HG03457 (cell line): ENCODE measurements at regions not wholly inside any gene's neighbourhood (a gene's known extent, or its start where the extent isn't known, plus 50 kb on each side); places are given as distances from the start of the nearest gene placed in this dataset.

Experiments
- ATAC-seq: cut with Tn5 transposase; IDR thresholded peaks from one replicate; pipeline ENCODE4 v1.9.1; 2021; ENCODE audit warnings: moderate number of reproducible peaks; ENCODE audit not compliant: unreplicated experiment

DNA sequence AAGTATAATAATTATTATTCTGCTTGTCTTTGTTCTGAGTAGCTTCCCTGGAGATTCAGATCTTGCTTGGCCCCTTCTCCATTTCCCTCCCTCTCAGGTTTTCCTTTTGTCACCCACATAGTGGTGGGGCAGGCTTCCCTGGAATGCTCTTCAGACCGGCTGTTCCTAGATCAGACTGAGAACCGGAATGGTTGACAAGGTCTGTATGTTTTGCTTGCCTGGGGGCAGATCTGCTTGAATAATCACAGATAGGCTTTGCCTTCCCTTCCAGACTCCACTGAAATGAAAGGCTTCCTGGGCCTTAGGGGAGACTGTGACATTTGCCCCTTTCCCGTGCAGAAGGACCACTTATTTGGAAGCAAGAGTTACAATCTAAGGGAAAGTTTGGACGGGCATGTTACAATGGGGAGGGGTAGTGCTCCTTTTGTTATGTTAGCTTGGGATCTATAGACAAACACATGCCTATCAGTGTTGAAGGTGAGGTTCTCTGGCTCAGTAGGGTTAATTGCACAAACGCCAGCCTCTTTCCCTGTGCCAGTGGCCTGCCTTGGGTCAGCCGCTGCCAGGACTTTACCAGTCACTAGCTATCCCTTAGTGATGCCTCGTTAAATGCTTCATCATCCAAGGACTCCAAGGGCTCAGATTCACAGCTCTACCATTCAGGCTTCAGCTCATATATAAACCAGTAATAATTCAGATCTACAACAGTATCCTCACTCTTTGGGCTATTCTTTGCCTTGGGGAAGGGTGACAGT is 178.6 kb downstream of the SNAPC1 start:
- no peak for ATAC-seq

DNA sequence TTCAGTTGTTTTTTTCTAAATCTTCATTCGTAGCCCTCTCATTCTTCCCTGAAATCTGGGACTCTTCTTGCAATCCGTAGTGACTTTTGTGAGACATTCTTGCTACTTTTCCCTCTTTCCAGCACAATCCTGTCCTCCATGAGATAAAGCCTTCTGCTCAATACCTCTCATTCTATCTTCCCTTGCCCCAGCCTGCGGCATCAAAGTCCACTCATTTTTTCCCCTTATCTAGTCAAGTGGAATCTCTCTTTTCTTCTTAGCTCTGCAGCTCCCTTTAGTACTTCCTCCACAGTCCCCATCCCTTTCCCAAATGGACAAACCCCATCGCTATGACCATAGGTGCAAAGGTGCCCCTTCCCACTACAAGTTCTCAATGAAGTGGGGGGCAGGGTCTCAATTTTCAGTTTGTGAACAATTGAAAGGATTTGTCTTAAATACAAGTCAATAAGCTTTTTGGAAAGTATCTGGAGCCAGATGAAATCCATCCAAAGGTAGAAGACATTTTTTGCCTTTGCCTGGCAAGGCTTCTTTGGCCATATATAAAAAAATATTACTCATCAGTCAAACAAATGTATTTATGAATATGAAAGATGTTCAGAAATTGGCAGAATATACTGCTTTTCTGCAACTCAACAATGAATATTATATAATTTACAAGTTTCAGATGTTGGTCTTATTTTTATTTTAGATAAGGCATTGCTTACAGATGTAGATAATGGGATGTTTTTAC is 179.4 kb downstream of the SNAPC1 start:
- no peak for ATAC-seq

DNA sequence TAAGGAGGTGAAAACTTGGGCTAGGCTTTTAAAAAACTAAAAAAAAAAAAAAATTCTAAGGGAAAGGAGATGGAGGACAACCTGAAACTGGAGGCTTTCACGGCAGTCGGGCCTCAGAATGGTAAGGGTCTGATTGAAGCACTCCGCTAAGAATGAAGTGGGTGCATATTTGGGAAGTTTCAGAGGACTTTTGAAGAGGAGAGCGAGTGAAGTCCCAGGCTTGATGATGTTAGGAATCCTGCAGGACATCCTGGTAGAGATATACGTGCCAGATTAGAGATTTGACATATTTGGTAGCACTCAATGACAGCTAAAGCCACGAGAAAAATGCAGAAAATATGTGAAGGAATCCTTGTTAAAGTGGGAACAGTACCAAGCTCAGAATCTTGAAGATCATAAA is 186.2 kb downstream of the SNAPC1 start:
- no peak for ATAC-seq

DNA sequence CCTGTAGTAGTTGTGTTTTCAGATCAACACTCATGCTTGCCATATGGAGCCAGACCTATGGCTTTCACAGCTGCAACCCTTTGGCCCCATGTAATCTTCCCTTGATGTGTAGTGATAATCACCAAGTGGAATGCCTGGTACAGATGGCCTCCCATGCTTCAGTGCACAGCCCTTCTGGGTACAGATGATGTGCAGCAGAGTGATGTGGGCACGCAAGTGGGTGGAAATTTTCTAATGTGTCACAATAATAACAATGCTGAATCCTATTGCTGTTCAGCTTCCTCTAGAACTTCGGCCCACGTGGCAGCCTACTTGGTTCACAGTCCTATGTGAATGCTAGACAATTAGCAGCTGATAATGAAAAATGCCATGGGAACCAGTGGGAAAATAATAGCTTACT is 188.1 kb downstream of the SNAPC1 start:
- ATAC-seq = no peak

DNA sequence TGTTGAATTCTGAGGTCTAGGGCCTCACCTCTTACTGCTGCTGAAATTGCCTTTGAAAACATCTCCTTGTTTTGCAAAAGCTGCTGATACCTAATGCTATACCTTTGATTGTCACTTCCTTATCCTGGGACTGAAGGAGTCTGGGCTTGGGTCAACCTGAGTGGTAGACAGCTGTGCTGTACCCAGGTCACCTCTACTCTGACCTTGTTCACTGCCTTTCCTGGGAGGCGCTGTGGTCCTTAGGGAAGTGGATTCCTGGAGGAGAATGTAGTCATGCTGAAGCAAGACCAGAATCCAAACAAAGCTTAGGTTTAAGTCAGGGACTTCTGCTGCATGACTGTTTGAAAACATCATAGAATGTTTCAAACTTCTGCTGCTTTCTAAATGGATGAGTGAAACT is 191.4 kb downstream of the SNAPC1 start:
- ATAC-seq = no peak

DNA sequence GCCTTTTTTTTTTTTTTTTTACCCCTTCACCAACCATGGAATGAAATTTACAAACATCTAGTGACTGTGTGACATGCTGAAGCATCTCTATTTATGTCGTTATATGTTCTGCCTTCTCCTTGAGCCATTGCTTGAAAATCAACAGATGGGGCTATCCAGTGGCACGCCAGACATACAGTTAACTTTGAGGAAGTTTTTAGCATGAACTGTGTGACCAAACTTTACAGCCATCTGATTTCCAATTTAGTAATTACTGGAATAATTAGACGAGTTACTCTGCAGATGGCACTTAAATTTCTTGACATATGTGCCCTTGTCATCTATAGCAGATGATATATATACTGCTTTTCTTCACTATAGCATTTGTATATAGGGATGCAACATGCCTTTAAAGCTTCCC is 192.1 kb downstream of the SNAPC1 start:
- no peak for ATAC-seq

DNA sequence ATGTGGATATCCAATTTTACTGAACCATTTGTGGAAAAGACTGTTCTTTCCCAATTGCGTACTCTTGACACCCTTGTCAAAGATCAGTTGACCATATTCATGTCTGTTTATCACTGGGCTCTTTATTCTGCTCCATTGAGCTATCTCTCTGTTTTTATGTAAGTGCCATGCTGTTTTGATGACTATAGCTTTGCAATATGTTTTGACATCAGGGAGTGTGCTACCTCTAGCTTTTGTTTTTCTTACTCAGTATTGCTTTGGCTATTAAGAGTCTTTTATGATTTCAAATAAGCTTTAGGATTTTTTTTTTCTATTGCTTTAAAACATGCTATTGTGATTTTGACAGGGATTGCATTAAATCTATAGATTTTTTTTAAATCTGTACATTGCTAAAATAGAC is 194.3 kb downstream of the SNAPC1 start:
- ATAC-seq = no peak

DNA sequence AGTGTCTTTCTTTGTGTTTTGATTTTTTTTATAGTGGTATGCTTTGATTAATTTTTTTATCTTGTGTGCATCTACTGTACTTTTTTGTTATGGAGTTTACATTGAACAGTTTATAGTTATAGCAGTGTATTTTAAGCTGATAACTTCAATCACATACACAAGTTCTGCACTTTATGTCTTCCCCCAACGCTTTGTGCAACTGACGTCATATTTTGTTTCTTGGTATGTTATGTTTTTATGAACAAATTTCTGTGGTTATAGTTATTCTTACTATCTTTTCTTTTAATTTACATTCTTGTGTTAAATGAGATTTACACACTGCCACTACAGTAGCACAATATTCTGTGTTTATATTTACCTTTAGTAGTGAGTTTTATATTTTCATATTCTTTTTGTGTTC is 197.1 kb downstream of the SNAPC1 start:
- ATAC-seq = no peak

DNA sequence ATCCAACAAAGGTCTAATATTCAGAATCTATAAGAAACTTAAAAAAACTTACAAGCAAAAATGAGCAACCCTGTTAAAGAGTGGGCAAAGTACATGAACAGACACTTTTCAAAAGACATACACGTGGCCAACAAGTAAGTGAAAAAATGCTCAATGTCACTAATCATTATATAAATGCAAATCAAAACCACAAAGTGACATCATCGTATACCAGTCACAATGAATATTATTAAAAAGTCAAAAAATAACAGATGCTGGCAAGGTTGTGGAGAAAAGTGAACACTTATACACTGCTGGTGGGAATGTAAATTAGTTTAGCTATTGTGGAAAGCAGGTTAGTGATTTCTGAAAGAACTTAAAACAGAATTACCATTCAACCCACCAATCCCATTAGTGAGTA is 199.1 kb downstream of the SNAPC1 start:
- ATAC-seq = no peak

DNA sequence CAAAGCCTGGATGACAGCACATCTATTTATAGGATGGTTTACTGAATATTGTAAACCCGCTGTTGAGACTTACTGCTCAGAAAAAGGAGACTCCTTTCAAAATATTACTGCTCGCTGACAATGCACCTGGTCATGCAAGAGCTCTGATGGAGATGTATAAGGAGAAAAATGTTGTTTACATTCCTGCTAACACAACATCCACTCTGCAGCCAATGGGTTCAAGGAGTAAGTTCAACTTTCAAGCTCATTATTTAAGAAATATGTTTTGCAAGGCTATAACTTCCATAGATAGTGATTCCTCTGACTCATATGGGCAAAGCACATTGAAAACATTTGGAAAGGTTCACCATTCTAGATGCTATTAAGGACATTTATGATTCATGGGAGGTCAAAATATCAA is 201.7 kb downstream of the SNAPC1 start:
- no peak for ATAC-seq

DNA sequence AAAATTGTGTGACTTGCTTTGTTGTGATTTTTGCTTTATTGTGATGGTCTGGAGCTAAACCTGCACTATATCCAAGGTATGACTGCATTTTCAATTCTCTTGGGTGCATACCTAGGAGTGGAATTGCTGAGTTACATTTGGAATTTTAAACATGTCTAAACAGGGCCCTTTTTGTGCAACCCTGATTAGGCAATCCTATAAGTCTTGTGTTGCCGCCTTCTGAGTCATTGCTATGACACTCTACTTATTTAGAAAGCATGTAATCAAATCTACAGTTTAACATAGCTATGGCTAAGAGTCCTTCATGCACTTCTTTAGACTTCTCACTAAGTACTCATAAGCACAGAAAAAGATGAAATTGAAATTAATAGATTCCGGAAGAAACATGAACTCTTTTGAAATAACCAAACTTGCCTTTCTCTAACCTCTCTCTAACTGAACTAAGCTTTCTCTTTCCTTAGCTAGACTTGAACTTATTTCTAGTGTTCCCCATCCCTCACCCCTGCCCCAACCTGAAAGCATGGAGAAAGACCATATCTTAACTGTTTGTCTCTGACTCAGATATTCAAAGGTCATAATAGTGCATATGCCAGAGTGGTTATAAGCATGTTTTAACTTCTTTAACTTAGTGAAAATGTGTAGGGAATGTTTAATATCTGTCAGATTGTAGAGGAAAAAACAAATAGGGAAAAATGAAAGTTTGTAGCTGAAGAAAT is 203.0 kb downstream of the SNAPC1 start:
- no peak for ATAC-seq

DNA sequence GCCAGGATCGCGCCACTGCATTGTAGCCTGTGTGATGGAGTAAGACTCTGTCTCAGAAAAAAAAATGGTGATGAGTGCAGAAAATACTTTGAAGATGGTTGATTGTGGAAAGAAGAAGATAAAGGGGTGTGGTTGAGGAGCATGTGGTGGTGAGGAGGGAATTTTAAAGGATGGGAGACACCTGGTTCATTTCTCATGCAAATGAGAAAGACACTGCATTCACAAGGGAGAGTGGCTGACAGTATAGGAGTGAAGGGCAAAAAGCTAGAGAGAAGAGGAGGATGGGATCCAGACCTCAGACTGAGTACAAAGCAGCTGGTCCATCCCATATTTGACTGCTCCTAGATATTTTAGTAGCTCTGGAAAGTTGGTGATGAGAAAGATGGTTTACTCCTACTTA is 206.0 kb downstream of the SNAPC1 start:
- ATAC-seq = no peak

DNA sequence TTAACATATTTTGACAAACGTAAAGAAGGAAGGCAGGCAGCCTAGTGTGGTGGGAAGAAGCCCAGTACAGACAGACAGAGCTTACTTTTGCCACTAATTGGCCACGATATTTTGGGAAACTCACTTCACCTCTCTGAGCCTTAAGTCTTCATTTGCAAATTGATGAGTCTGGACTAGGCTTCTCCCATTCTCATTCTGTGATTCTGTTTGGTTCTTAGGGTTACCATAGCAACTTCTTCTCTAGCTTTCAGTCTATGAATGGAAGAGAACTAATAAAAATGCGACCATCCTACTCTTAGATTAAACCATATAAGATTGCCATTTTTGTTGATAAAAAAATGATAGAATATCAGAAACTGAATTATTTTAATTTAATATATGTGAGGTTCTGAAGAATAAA is 210.5 kb downstream of the SNAPC1 start:
- no peak for ATAC-seq

DNA sequence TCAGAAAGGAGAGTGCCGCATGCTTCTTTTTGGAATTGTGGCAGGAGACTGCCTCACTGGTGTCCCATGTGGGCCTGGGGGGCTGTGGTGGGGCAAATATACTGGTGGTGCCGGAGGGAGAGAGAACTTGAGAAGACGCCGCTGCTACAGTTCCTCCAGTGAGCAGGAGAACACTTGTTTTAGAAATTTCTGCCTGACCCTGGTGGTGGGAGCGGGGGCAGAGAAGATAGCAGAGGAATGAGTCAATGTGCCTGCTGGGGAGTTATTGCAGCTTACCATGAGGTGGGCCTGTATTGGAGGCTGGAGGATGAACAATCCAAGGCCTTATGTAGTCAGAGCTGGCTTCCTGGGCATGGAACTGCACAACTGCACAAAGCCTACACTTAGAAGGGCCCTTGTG is 211.8 kb downstream of the SNAPC1 start:
- ATAC-seq = no peak

DNA sequence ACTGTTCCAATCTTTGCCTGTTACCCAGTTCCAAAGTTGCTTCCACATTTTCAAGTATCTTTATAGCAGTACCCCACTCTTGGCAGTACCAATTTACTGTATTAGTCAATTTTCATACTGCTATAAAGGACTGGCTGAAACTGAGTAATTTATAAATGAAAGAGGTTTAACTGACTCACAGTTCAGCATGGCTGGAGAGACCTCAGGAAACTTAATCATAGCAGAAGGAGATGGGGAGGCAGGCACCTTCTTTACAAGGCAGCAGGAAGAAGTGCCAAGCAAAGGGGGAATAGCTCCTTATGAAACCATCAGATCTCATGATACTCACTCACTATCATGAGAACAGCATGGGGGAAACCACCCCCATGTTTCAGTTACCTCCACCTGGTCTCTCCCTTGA is 215.0 kb downstream of the SNAPC1 start:
- no peak for ATAC-seq

DNA sequence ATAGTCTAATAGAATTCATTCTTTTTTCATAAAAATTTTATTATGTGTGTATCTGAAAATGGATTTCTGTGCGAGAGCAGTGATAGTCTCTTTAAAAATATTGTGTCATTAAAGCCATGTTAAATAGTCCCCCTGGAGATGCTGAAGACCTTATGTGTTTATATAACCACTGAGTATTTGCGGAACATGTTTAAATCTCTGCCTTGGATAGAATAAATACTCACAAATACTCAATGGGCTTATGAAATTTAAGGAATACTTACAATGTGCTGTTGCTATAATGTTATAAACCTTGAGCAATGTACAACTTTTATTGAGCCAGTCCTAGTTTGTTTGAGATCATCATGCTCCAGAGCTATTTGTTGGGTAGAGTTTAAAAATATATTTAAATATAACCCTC is 226.0 kb downstream of the SNAPC1 start:
- no peak for ATAC-seq

DNA sequence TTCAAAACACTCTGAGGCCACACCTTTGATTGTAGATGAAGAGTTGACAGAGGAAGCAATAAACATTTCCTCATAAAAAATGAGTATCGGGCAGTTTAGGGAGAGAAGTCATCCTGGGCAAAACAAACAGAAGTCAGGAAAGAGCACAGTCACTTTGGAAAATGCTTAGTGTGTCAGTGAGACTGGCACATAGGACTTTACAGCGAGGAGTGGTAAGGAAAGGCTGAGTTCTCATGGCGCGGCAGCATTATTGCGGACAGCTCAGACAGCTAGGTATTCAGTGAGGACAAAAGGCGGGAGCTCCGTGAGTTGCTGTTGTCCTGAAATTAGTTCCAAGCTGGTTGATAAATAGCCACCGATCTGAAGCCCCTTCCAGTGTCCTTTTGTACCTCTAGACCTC is 229.9 kb downstream of the SNAPC1 start:
- ATAC-seq = no peak

DNA sequence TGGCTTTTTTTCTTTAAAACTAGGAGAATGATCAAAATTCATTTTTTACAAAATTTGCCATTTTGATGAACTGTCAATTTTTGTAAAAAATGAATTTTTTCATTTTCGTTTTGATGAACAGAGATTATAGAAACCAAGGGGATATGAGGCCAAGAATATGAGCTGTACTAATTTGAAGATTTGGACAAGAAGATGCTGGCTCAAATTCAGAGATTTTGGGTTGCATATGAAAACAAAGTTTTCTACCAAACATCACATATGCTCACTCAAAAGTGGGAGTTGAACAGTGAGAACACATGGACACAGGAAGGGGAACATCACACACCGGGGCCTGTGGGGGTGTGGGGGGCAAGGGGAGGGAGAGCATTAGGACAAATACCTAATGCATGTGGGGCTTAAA is 230.7 kb downstream of the SNAPC1 start:
- no peak for ATAC-seq

DNA sequence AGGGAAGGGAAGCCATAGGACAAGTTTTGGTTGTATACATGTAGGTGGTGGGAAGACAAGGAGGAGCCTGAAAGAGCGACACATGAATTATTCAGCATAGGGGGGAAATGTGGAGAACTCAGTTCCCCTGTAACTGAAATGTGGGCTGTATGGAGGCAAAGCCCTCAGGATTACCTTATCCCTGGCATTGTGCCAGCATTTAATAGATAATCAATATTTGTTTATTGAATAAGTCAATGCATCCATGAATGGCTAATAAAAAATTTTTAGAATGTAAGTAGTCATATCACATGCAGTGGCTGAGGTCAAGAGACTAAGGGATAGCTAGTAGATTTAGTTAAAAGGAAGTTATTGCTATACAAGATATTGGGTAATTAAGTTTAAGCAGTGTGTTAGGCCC is 232.4 kb downstream of the SNAPC1 start:
- ATAC-seq = no peak

DNA sequence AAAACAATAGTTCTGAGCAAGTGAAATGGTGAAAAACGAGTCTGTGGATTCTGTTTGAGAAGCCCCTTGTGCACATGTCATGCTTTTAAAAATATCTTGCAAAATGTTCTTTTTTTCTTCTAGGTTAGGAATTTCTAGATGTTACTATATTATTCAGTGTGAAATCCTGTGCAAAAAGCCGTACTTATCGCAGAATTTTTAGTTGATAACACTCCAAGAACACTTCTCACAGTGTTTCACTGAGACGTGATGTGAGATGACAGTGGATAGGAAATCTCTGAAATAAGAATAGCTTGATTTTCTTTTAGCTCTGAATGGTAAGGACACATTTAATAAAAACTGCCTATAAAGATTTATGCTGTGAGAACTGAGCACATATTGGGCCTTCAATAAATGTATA is 234.5 kb downstream of the SNAPC1 start:
- ATAC-seq = no peak

DNA sequence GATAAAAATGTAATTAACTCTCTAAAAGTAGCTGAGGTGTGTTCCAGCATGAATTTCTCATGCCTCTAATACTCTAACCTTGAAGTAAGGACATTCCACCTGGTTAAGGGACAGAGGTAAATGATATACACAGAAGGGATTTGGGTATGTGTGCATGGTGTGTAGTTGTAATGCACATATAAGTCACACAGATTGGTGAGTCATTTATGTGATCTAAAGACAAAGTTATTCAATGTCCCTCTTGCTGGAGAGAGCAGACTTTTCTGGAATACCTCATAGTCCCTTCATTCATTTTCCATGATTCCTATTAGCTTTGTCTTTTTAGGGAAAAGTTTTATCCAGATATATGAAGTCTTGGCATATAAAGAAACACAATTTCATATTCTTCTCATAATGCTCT is 234.9 kb downstream of the SNAPC1 start:
- ATAC-seq = no peak

DNA sequence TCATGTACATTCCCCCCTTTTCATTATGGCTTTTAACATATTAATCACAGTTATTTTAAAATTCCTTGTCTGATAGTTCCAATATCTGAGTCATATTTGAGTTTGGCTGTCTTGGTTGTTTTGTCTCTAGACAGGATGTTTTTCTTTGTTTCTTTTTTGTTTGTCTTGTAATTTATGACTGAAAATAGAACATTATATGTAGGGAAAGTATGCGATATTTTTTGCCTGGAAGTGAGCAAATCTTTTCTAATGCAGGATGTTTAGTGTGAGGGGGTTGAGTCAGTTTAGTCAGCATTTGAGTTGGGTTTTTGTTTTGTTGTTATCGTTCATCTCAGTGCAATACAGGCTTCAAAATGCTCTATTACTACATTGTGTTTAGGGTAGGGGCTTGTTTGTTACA is 239.7 kb downstream of the SNAPC1 start:
- ATAC-seq = no peak
